GM18511 (cell line): ENCODE measurements at regions not wholly inside any gene's neighbourhood (a gene's known extent, or its start where the extent isn't known, plus 50 kb on each side); places are given as distances from the start of the nearest gene placed in this dataset.
A peak's percentile ranks its signal among the peaks of the same experiment; 100 is the strongest.

Experiments used
- ATAC-seq: cut with Tn5 transposase; IDR thresholded peaks from one replicate; pipeline ENCODE4 v1.9.1; 2021; ENCODE audit warnings: mild to moderate bottlenecking, moderate library complexity; ENCODE audit not compliant: unreplicated experiment

DNA sequence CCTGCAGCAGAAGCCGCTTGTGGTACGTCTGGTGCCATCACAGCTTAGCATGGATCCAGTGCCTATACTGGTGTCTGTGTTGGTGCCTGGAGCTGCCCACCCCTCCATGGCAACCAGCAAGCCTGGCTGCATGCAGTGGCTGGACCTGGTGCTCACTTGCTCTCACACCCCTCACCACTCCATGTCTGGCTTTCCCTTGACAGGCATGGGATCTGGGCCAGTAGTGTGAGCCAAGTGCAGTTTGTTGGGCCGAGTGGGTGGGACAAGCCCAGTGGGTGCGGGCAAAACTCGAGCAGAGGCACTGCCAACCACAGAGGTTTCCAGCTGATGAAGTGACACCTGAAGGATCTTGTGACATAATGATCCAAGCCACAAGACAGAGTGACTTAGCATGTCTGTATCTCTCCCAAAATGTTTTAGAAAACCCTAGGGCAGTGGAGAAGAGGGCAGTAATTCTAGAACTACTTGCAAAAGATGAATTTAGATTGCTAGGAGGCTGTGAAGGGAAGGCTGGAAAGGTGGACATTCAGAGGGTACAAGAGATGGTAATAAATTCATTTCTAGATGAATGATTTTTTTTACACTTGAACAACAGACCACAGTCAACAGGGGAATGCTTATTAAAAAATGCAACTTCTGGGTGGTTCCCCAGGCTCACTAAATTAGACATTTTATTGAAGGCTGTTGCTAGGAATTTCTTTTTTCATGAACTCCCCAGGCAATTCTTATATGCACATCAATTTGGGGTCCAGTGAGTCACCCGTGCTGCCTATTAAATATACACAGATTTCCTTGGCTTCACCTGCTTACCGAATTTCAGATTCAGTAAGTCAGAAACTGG, 660.3 kb downstream of the TLR4 start:
- ATAC-seq, result peak; percentile 59

DNA sequence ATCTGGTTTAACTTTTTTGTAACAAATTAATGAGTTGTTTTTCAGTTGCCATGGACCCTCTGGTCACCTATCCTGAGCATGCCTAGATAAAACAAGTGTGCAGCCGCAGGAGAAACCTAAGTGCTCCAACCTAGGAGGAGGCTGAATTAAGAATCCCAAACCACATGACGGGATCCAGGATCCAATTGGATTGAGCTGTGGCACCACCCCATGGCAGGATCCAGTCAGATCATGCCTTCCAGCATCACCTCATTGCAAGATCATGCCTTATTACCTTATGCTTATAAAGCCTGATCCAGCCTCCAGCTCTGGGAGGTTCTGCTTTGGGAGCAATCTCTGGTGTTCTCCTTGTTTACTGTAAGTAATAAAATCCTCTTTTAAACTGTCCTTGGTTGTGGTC, 662.0 kb downstream of the TLR4 start:
- ATAC-seq, result no peak

- ATAC-seq, result no peak
Observed at GRCh38 chr9:118367383-118367782, 663.2 kb downstream of the TLR4 start.

GRCh38 chr9:118384531-118385100, 680.4 kb downstream of the TLR4 start:
- no peak for ATAC-seq

DNA sequence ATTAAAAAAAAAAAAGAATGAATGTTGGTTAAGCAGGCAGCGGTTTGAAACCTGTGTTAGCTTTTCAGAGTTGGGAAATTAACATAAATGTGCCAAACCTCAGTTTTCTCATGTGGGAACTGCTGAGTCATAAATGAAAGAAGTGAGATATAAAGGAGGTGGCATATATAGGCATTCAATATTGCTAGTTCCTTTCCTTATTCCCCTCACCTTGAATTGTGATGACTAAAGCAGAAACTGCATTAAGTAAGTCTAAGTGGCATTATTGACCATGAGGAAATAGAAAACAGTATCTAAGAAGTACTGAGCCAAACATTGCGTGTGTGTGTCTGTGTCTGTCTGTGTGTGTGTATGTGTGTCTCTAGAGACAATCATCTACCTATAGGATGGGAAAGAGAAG, 691.2 kb downstream of the TLR4 start:
- peak; percentile 95 for ATAC-seq

DNA sequence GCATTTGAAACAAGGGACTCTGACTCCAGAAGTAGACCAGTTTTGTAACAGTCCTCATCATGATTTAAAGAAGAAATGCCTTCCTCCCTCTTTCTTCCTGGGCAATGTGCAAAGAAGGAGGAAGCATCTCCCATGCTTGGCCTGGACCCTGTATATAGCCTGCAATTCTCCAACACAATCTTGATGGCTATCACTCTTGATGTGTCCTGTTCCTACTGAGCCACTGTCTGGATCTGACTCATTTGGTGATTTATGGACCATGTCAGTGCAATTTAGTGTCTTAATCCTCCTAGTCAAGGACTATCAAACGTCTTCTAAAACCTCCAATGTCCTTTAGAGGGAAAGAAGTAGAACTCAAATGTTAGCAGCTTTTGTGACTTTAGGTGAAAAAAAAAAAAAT, 697.3 kb downstream of the TLR4 start:
- ATAC-seq, result no peak

DNA sequence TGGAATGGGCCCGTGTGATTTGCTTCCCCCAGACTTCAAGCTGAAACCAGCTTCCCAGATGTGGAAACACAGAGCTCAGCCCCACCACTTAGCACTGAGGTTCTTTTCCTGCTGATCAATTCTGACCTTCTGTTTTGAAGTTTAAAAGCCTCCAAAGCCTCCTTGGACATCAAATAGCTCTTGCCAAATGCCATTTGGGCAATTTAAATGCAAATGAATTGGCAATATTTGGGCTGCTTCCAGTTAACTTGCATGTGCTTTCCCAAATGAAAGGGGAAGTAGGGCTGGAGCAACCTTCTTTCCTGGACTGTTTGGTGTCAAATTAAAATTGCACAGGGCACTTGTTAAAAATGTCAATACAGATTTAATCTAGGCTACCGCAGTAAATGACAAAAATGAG, 710.5 kb downstream of the TLR4 start:
- ATAC-seq, result no peak

GRCh38 chr9:118418887-118419565, 714.8 kb downstream of the TLR4 start:
- no peak for ATAC-seq

GRCh38 chr9:118419676-118420075, 715.5 kb downstream of the TLR4 start:
- no peak for ATAC-seq

DNA sequence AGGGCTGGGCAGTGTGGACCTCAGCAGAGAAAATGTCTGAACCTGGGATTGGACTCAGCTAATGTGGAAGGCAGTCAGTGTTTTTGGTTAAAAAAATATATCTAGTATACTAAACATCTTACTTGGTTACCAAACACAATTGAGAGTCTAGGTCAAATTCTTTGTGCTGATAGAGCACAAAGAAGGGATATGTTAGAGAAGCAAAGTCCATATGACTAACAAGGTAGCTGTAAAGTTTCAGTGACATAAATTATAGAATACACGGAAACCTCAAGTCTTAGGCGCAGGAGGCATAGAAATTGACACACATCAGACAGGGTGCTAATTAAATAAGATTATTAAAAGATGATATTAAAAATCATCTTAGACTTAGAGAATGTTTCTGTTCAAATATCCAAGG, 718.3 kb downstream of the TLR4 start:
- no peak for ATAC-seq

GRCh38 chr9:118423021-118423420, 718.8 kb downstream of the TLR4 start:
- ATAC-seq, result no peak

GRCh38 chr9:118423721-118424120, 719.5 kb downstream of the TLR4 start:
- no peak for ATAC-seq

GRCh38 chr9:118426772-118427171, 722.6 kb downstream of the TLR4 start:
- no peak for ATAC-seq

DNA sequence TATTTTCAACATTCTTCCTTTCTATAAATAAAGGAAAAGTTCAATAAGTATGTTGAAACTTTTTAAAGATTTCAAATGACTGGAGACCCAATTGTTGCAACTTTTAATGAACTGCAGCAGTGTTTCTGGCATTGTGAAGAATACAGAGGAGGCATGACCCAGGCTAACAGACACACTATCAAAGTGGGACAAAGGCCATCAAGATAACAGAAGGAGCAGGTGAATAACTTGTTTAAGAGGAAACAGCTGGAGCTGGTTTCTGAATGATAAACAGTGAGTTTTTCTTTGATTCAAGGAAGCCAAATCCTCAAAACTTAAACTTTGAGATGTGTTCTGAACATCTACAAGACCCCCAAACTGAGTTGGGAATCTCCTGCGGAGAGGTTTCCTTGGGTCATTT, 734.6 kb downstream of the TLR4 start:
- ATAC-seq, result no peak

DNA sequence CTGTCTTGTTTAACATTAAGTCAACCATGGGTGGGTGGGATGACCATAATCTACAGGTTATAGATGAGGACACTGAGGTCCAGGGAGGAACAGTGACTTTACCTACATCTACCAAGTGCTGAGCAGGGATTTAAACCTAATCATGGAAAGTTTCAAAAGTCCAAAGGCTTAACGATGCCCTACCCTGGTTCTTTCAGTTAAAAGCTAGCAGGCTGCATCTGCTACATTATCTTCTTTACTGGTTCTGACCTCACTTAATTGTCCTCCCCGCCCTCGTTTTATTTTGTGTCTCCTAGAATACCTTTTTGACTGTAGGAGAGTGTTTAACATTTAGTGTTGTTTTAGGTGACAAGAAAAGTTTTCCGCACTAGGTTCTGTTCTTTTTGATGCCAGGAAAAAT, 735.2 kb downstream of the TLR4 start:
- ATAC-seq, result no peak

GRCh38 chr9:118444403-118444802, 740.2 kb downstream of the TLR4 start:
- ATAC-seq, result no peak

GRCh38 chr9:118446943-118447639, 742.9 kb downstream of the TLR4 start:
- no peak for ATAC-seq

- ATAC-seq, result no peak
Observed at GRCh38 chr9:118449554-118449953, 745.4 kb downstream of the TLR4 start.

DNA sequence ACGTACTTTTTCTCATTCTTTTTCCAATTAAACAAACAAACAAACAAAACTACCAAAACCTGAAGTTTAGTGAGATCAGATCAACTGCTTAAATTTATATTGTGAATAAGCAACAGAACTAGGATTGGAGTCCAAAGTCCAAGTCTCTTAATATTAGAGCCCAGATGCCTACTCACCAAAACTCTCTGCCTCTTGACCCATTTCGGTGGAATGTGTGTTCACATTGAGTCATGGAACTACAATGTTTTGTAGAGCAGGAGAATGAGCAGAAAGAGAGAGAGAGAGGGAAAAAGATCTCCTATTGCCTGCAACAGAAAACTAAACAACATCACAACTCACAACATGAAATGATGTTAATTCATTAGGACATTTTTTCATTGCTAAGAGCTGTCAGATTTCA, 751.1 kb downstream of the TLR4 start:
- no peak for ATAC-seq

- ATAC-seq, result no peak
Observed at GRCh38 chr9:118455788-118456187, 751.6 kb downstream of the TLR4 start.

DNA sequence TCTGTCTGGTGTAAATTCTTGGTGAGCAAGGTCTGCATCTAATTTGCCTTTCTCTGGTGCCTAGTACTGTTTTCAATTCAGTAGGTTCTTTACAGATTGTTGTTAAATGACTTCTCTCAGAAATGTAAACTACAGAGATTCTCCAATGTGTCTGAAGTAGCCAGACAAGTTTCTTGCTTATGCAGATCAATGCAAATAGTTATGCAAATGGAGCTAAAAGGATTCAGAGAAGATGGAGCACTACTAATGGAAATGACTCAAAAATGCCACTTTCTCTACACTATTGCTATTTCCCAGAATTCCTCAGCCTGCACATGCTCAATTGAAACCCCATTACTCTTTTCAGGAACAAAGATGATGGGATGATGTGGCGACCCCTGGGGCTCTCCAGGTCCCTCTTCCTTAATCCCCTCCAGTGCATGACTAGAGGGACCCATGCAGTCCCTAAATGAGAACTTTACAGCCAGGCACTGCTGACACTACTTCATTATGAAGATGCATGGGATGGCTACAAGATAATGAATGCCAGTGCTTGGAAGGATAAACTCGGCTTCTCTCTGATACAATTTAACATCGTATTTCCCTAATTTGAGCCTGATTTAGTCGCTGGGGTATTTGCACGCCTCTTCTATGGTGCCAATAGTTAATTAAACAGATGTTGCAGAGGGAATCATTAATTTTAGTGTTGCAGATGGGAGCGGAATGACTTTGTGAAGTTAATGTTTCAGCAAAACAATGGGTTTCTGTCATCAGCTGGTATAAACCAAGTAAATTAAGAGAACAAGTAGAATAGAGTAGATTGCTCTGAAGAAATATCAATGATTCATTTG, 753.2 kb downstream of the TLR4 start:
- no peak for ATAC-seq
